ENCODE measurements at regions not wholly inside any gene's neighbourhood (a gene's known extent, or its start where the extent isn't known, plus 50 kb on each side); places are given as distances from the start of the nearest gene placed in this dataset.

DNA sequence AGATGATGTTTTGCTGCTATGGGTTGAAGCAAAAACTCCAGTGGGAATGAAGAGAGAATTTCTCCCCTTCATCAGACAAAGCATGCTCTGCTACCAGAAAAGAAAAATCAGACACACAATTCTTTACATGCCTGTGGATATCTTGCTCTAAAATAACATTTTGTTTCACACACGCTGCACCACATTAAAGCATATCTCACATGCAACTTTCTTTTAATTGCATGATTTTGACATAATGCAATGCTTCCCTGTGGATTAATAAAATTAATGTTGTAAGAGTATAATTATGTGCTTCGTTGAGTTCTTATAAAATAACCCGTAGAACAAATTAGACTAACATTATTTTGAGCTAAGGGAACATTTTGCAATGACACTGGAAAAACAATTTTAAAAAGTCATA, 2230.7 kb downstream of the PCDH7 start:
- no peak for TF ChIP-seq EZH2phosphoT487 (IDR thresholded peaks at IDR 0.05; ENCODE audit: insufficient read depth, low read depth)
- TF ChIP-seq EZH2 (IDR thresholded peaks at IDR 0.05; ENCODE audit: insufficient read depth, poor library complexity, severe bottlenecking), result no peak
